T-cell (primary cell): ENCODE measurements at regions not wholly inside any gene's neighbourhood (a gene's known extent, or its start where the extent isn't known, plus 50 kb on each side); places are given as distances from the start of the nearest gene placed in this dataset.

Experiments
- ATAC-seq, 4 experiments: fragments of 200-7000 bp in 3 of 4; fragments of 150-1000 bp in 1 of 4; cut with Tn5 transposase; replicated peaks in 1 of 4; 1 replicate in 3 of 4; 2 replicates in 1 of 4; pipeline ENCODE4 v1.10.0; 2021; ENCODE audit warnings: moderate library complexity in 3 of 4, mild to moderate bottlenecking in 2 of 4, moderate number of reproducible peaks in 1 of 4
- CTCF ChIA-PET, 2 donors: fragments of 300-600 bp; sonication (Branson Sonifier 250); formaldehyde crosslinking; loops; one replicate each; lab custom pipeline; 2022; ENCODE audit warnings: antibody characterized with exemption in 2 of 2; lab: Charles Lee
- POLR2A ChIA-PET, 2 donors: fragments of 300-600 bp; sonication (Branson Sonifier 250); formaldehyde crosslinking; loops; one replicate each; lab custom pipeline; 2022; ENCODE audit warnings: antibody characterized with exemption in 2 of 2; lab: Charles Lee
- DNase-seq, 35 experiments: peaks; one replicate each; pipeline versions ENCODE4 v3.0.0 to v3.0.0-alpha.2; 2013 to 2023
- H3K27ac ChIP-seq: one replicate; pipeline ENCODE4 v1.5.1; 2013; ENCODE audit warnings: low read length
- H3K27me3 ChIP-seq, 2 experiments: replicated peaks in 1 of 2; 1 replicate in 1 of 2; 2 replicates in 1 of 2; pipeline versions ENCODE4 v1.6.1 to v1.7.0; 2013; ENCODE audit warnings: low read length in 1 of 2, mixed read lengths in 1 of 2; ENCODE audit not compliant: control insufficient read depth in 2 of 2, insufficient read depth in 2 of 2; ENCODE audit errors: extremely low read depth in 1 of 2
- H3K36me3 ChIP-seq, 2 donors: 1 replicate in 1 of 2; 2 replicates in 1 of 2; pipeline versions ENCODE4 v1.6.1 to v1.7.0; 2013; ENCODE audit warnings: low read length in 1 of 2; ENCODE audit not compliant: control insufficient read depth in 2 of 2, insufficient read depth in 1 of 2; ENCODE audit errors: extremely low read depth in 1 of 2
- H3K4me1 ChIP-seq, 2 experiments: 1 replicate in 1 of 2; 2 replicates in 1 of 2; pipeline versions ENCODE4 v1.6.1 to v1.7.0; 2013; ENCODE audit warnings: low read length in 2 of 2, mixed read lengths in 1 of 2; ENCODE audit not compliant: insufficient read depth in 2 of 2, control insufficient read depth in 1 of 2; ENCODE audit errors: extremely low read depth in 1 of 2
- H3K4me3 ChIP-seq, 2 donors: 1 replicate in 1 of 2; 2 replicates in 1 of 2; pipeline versions ENCODE4 v1.5.1 to v1.7.0; 2013; ENCODE audit warnings: mild to moderate bottlenecking in 2 of 2, low read length in 1 of 2, moderate library complexity in 1 of 2; ENCODE audit not compliant: control insufficient read depth in 1 of 2; ENCODE audit errors: extremely low read depth in 1 of 2
- H3K9me3 ChIP-seq: 2 replicates; pipeline ENCODE4 v1.7.0; 2013
- H3K27ac Mint-ChIP-seq, 2 donors: one replicate each; pipeline ENCODE4 v1.8.0; 2020 to 2021; ENCODE audit warnings: mild to moderate bottlenecking in 2 of 2, mixed read lengths in 2 of 2
- H3K27me3 Mint-ChIP-seq, 2 donors: one replicate each; pipeline ENCODE4 v1.8.0; 2021 to 2022; ENCODE audit warnings: mixed read lengths in 2 of 2
- H3K36me3 Mint-ChIP-seq: one replicate; pipeline ENCODE4 v1.8.0; 2021; ENCODE audit warnings: mixed read lengths
- H3K4me1 Mint-ChIP-seq, 3 donors: one replicate each; pipeline ENCODE4 v1.8.0; 2020 to 2022; ENCODE audit warnings: mixed read lengths in 3 of 3, mild to moderate bottlenecking in 1 of 3
- H3K4me3 Mint-ChIP-seq, 3 donors: one replicate each; pipeline ENCODE4 v1.8.0; 2020 to 2022; ENCODE audit warnings: mild to moderate bottlenecking in 3 of 3, mixed read lengths in 3 of 3, moderate library complexity in 3 of 3
- H3K9me3 Mint-ChIP-seq, 3 donors: one replicate each; pipeline ENCODE4 v1.8.0; 2020 to 2022; ENCODE audit warnings: mixed read lengths in 3 of 3
- WGBS: methylation state at CpG from one replicate; pipeline ENCODE4 v1.1.5; 2013; ENCODE audit warnings: missing lambda C conversion rate; ENCODE audit not compliant: insufficient coverage; 5-methylcytosine and 5-hydroxymethylcytosine counted together

- ATAC-seq (no peak), DNase-seq (no peak)
- Histone ChIP-seq H3K4me3 (no peak overlapping the region), H3K27ac (no peak overlapping the region), H3K4me1 (no peaks in the 10 kb centered on the region), H3K27me3 (no peaks in the 10 kb centered on the region), H3K36me3 (peaks cover 2 to 3% of the 10 kb centered on the region in 2 donors), H3K9me3 (no peaks in the 10 kb centered on the region)
- no peaks in the 10 kb centered on the region for H3K27me3 Mint-ChIP-seq
- H3K27ac Mint-ChIP-seq = no peak overlapping the region
- WGBS = 75% methylated on average over 1 of the region's 2 CpGs
- ChIA-PET POLR2A (no interaction called here), CTCF (no interaction called here)
- H3K9me3 Mint-ChIP-seq = peaks cover 0 to 10% (median 2%) of the 10 kb centered on the region in 3 donors
- H3K4me3 Mint-ChIP-seq = no peak overlapping the region
- H3K4me1 Mint-ChIP-seq = no peaks in the 10 kb centered on the region
- peaks cover 2% of the 10 kb centered on the region for H3K36me3 Mint-ChIP-seq
Observed at GRCh38 chrX:1719270-1719669, 104.4 kb downstream of the ASMT start.

GRCh38 chrX:1720836-1721235 is 106.0 kb downstream of the ASMT start:
- no peaks in the 10 kb centered on the region for H3K27me3 ChIP-seq
- ChIA-PET CTCF (no interaction called here), POLR2A (no interaction called here)
- Mint-ChIP-seq H3K27me3 (no peaks in the 10 kb centered on the region), H3K36me3 (peaks cover 2% of the 10 kb centered on the region), H3K4me3 (no peak overlapping the region), H3K4me1 (no peaks in the 10 kb centered on the region), H3K27ac (no peak overlapping the region), H3K9me3 (peaks cover 0 to 10% (median 2%) of the 10 kb centered on the region in 3 donors)
- H3K9me3 ChIP-seq = no peaks in the 10 kb centered on the region
- peaks cover 0 to 6% of the 10 kb centered on the region in 2 donors for H3K36me3 ChIP-seq
- no peaks in the 10 kb centered on the region for H3K4me1 ChIP-seq
- no peak overlapping the region for H3K27ac ChIP-seq
- ATAC-seq = no peak
- WGBS = no CpG with 5 or more reads among the region's 3 CpGs
- H3K4me3 ChIP-seq = no peak overlapping the region
- DNase-seq = no peak

- ATAC-seq = no peak
- CTCF ChIA-PET = no interaction called here
Observed at GRCh38 chrX:1725472-1725871, 110.6 kb downstream of the ASMT start.

GRCh38 chrX:1727531-1728027 is 112.7 kb downstream of the ASMT start:
- no peak for ATAC-seq
- CTCF ChIA-PET = no interaction called here
- Histone ChIP-seq H3K27me3 (no peaks in the 10 kb centered on the region), H3K27ac (no peak overlapping the region), H3K4me1 (no peaks in the 10 kb centered on the region), H3K36me3 (peaks cover 5 to 26% of the 10 kb centered on the region in 2 donors), H3K4me3 (no peak overlapping the region), H3K9me3 (no peaks in the 10 kb centered on the region)
- POLR2A ChIA-PET = no interaction called here
- 96% methylated on average over 4 of the region's 11 CpGs for WGBS
- Mint-ChIP-seq H3K9me3 (peaks cover 0 to 7% (median 6%) of the 10 kb centered on the region in 3 donors), H3K27me3 (no peaks in the 10 kb centered on the region), H3K36me3 (peaks cover 9% of the 10 kb centered on the region), H3K27ac (no peak overlapping the region), H3K4me1 (no peaks in the 10 kb centered on the region), H3K4me3 (no peak overlapping the region)
- no peak for DNase-seq

More at GRCh38 chrX:1725472-1725871, 110.6 kb downstream of the ASMT start:
- POLR2A ChIA-PET = no interaction called here
- H3K9me3 Mint-ChIP-seq = peaks cover 0 to 7% (median 6%) of the 10 kb centered on the region in 3 donors
- DNase-seq = no peak
- no peaks in the 10 kb centered on the region for H3K27me3 Mint-ChIP-seq
- H3K27ac Mint-ChIP-seq = no peak overlapping the region
- H3K4me1 Mint-ChIP-seq = no peaks in the 10 kb centered on the region
- H3K36me3 ChIP-seq = peaks cover 5 to 24% of the 10 kb centered on the region in 2 donors
- 100% methylated on average over 2 of the region's 8 CpGs for WGBS
- H3K27ac ChIP-seq = no peak overlapping the region
- no peaks in the 10 kb centered on the region for H3K27me3 ChIP-seq
- H3K4me3 ChIP-seq = no peak overlapping the region
- H3K4me1 ChIP-seq = no peaks in the 10 kb centered on the region
- H3K36me3 Mint-ChIP-seq = peaks cover 9% of the 10 kb centered on the region
- no peak overlapping the region for H3K4me3 Mint-ChIP-seq
- H3K9me3 ChIP-seq = no peaks in the 10 kb centered on the region

- peaks cover 2% of the 10 kb centered on the region for H3K36me3 Mint-ChIP-seq
- no peaks in the 10 kb centered on the region for H3K4me1 ChIP-seq
Observed at GRCh38 chrX:1734806-1735205, 119.9 kb downstream of the ASMT start.

GRCh38 chrX:1741816-1742394 is 127.0 kb downstream of the ASMT start:
- peaks cover 32% of the 10 kb centered on the region for H3K36me3 Mint-ChIP-seq
- no peaks in the 10 kb centered on the region for H3K27me3 Mint-ChIP-seq
- peaks cover 0 to 1% (median 0%) of the 10 kb centered on the region in 3 donors for H3K4me1 Mint-ChIP-seq
- H3K4me3 Mint-ChIP-seq = no peak overlapping the region
- WGBS = 73% methylated on average over 2 of the region's 11 CpGs
- Histone ChIP-seq H3K27ac (no peak overlapping the region), H3K27me3 (no peaks in the 10 kb centered on the region), H3K4me3 (no peak overlapping the region), H3K4me1 (no peaks in the 10 kb centered on the region), H3K9me3 (no peaks in the 10 kb centered on the region), H3K36me3 (peaks cover 5 to 39% of the 10 kb centered on the region in 2 donors)
- DNase-seq (no peak), ATAC-seq (no peak)
- no peak overlapping the region for H3K27ac Mint-ChIP-seq
- POLR2A ChIA-PET = no interaction called here
- CTCF ChIA-PET = no interaction called here
- peaks cover 3 to 15% (median 4%) of the 10 kb centered on the region in 3 donors for H3K9me3 Mint-ChIP-seq

More at GRCh38 chrX:1734806-1735205, 119.9 kb downstream of the ASMT start:
- Histone ChIP-seq H3K9me3 (no peaks in the 10 kb centered on the region), H3K36me3 (peaks cover under 1 to 15% of the 10 kb centered on the region in 2 donors), H3K27ac (no peak overlapping the region), H3K27me3 (no peaks in the 10 kb centered on the region), H3K4me3 (no peak overlapping the region)
- ChIA-PET POLR2A (no interaction called here), CTCF (no interaction called here)
- ATAC-seq (no peak), DNase-seq (no peak)
- WGBS = 70% methylated on average over 4 of the region's 5 CpGs
- Mint-ChIP-seq H3K27me3 (no peaks in the 10 kb centered on the region), H3K4me3 (no peak overlapping the region), H3K4me1 (peaks cover 0 to 1% (median 0%) of the 10 kb centered on the region in 3 donors), H3K9me3 (peaks cover 0 to 2% (median under 1%) of the 10 kb centered on the region in 3 donors), H3K27ac (no peak overlapping the region)
